Sigmoid colon (tissue), 4 donors: ENCODE measurements at regions not wholly inside any gene's neighbourhood (a gene's known extent, or its start where the extent isn't known, plus 50 kb on each side); places are given as distances from the start of the nearest gene placed in this dataset.

Experiments
- EP300 ChIP-seq, 4 donors: sonication (generic); formaldehyde crosslinking; IDR thresholded peaks; one replicate each; pipeline ENCODE4 v1.6.1; 2017; ENCODE audit warnings: antibody characterized with exemption in 4 of 4
- POLR2A ChIP-seq, 2 donors: fragments of 450-650 bp; IDR thresholded peaks; one replicate each; pipeline ENCODE4 v1.6.1; 2016; ENCODE audit warnings: antibody characterized with exemption in 2 of 2, mild to moderate bottlenecking in 2 of 2, moderate library complexity in 2 of 2
- POLR2AphosphoS5 ChIP-seq, 4 donors: sonication (generic); formaldehyde crosslinking; IDR thresholded peaks; one replicate each; pipeline ENCODE4 v1.6.1; 2017; ENCODE audit warnings: antibody characterized with exemption in 4 of 4
- TF ChIP-seq, protein P1 (sequence below), 4 experiments: fragments of 450-650 bp in 3 of 4; fragments of 200-600 bp in 1 of 4; IDR thresholded peaks; one replicate each; pipeline ENCODE4 v1.5.1; 2016 to 2019; ENCODE audit warnings: antibody characterized with exemption in 4 of 4, mild to moderate bottlenecking in 3 of 4, moderate library complexity in 2 of 4

DNA sequence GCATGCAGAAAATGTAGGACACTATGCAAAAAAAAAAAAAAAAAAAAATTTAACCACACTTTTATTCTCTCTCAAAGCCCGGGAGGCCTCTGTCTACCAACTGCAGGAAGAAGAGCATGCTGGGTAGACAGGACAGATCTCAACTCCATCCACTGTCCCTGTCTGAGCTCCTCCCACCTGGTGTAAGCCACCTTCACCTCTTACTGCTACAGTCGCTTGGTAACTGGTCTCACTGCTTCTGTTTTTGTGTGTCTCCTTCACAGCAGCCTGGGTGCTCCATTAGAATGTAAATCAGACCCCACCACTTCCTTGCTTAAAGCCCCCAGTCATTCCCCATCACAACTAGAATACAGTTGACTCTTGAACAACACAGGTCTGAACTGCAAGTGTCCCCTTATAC is 115.1 kb upstream of the PROK2 start:
- TF ChIP-seq, protein P1, sequence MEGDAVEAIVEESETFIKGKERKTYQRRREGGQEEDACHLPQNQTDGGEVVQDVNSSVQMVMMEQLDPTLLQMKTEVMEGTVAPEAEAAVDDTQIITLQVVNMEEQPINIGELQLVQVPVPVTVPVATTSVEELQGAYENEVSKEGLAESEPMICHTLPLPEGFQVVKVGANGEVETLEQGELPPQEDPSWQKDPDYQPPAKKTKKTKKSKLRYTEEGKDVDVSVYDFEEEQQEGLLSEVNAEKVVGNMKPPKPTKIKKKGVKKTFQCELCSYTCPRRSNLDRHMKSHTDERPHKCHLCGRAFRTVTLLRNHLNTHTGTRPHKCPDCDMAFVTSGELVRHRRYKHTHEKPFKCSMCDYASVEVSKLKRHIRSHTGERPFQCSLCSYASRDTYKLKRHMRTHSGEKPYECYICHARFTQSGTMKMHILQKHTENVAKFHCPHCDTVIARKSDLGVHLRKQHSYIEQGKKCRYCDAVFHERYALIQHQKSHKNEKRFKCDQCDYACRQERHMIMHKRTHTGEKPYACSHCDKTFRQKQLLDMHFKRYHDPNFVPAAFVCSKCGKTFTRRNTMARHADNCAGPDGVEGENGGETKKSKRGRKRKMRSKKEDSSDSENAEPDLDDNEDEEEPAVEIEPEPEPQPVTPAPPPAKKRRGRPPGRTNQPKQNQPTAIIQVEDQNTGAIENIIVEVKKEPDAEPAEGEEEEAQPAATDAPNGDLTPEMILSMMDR (IDR thresholded peaks at IDR 0.05) = no peak
- no peak for TF ChIP-seq EP300 (IDR thresholded peaks at IDR 0.05)
- no peak for TF ChIP-seq POLR2A (IDR thresholded peaks at IDR 0.05)
- TF ChIP-seq POLR2AphosphoS5 (IDR thresholded peaks at IDR 0.05) = no peak
